ENCODE measurements at regions not wholly inside any gene's neighbourhood (a gene's known extent, or its start where the extent isn't known, plus 50 kb on each side); places are given as distances from the start of the nearest gene placed in this dataset.

- no peaks in the 10 kb centered on the region for H3K9me3 ChIP-seq (ENCODE audit: insufficient read depth, low read length)
- no peak overlapping the region for H3K9ac ChIP-seq (ENCODE audit: insufficient read length, low read depth)
- no peak overlapping the region for H3K4me3 ChIP-seq (ENCODE audit: insufficient read length, low read depth)
- no peak for DNase-seq (ENCODE audit: low read depth, low spot score)
- TF ChIP-seq YY1 (IDR thresholded peaks at IDR 0.05; ENCODE audit: insufficient read depth, insufficient read length): no peak
- TF ChIP-seq SUZ12 (IDR thresholded peaks at IDR 0.05; ENCODE audit: extremely low read depth, insufficient read depth, insufficient read length): no peak
- TF ChIP-seq ZNF274 (IDR thresholded peaks at IDR 0.05; ENCODE audit: low read depth, low read length): no peak
- H3K4me1 ChIP-seq (ENCODE audit: insufficient read depth, insufficient read length): no peaks in the 10 kb centered on the region
- H3K27me3 ChIP-seq (ENCODE audit: insufficient read depth, insufficient read length): no peaks in the 10 kb centered on the region
- no peaks in the 10 kb centered on the region for H3K36me3 ChIP-seq (ENCODE audit: insufficient read depth, insufficient read length, low read length)
Measured at GRCh38 chr6:92371211-92372208, 1047.8 kb downstream of the EPHA7 start.

- no peaks in the 10 kb centered on the region for H3K36me3 ChIP-seq (ENCODE audit: insufficient read depth, insufficient read length, low read length)
- H3K9ac ChIP-seq (ENCODE audit: insufficient read length, low read depth): no peak overlapping the region
- no peaks in the 10 kb centered on the region for H3K4me1 ChIP-seq (ENCODE audit: insufficient read depth, insufficient read length)
- H3K4me3 ChIP-seq (ENCODE audit: insufficient read length, low read depth): no peak overlapping the region
- no peaks in the 10 kb centered on the region for H3K27me3 ChIP-seq (ENCODE audit: insufficient read depth, insufficient read length)
- no peaks in the 10 kb centered on the region for H3K9me3 ChIP-seq (ENCODE audit: insufficient read depth, low read length)
- DNase-seq (ENCODE audit: low read depth, low spot score): no peak
- TF ChIP-seq SUZ12 (IDR thresholded peaks at IDR 0.05; ENCODE audit: extremely low read depth, insufficient read depth, insufficient read length) (no peak), ZNF274 (IDR thresholded peaks at IDR 0.05; ENCODE audit: low read depth, low read length) (no peak), YY1 (IDR thresholded peaks at IDR 0.05; ENCODE audit: insufficient read depth, insufficient read length) (no peak)
Measured at GRCh38 chr6:92369309-92369708, 1050.0 kb downstream of the EPHA7 start.

GRCh38 chr6:92364948-92365541 is 1054.3 kb downstream of the EPHA7 start:
- no peak for DNase-seq (ENCODE audit: low read depth, low spot score)

GRCh38 chr6:92363111-92363510 is 1056.2 kb downstream of the EPHA7 start:
- H3K27me3 ChIP-seq (ENCODE audit: insufficient read depth, insufficient read length): no peaks in the 10 kb centered on the region
- no peaks in the 10 kb centered on the region for H3K36me3 ChIP-seq (ENCODE audit: insufficient read depth, insufficient read length, low read length)
- no peak for TF ChIP-seq SUZ12 (IDR thresholded peaks at IDR 0.05; ENCODE audit: extremely low read depth, insufficient read depth, insufficient read length)
- TF ChIP-seq ZNF274 (IDR thresholded peaks at IDR 0.05; ENCODE audit: low read depth, low read length): no peak
- no peak for TF ChIP-seq YY1 (IDR thresholded peaks at IDR 0.05; ENCODE audit: insufficient read depth, insufficient read length)
- DNase-seq (ENCODE audit: low read depth, low spot score): no peak
- H3K4me1 ChIP-seq (ENCODE audit: insufficient read depth, insufficient read length): no peaks in the 10 kb centered on the region
- no peak overlapping the region for H3K9ac ChIP-seq (ENCODE audit: insufficient read length, low read depth)
- H3K9me3 ChIP-seq (ENCODE audit: insufficient read depth, low read length): no peaks in the 10 kb centered on the region
- no peak overlapping the region for H3K4me3 ChIP-seq (ENCODE audit: insufficient read length, low read depth)

More at GRCh38 chr6:92364948-92365541, 1054.3 kb downstream of the EPHA7 start:
- Histone ChIP-seq H3K36me3 (ENCODE audit: insufficient read depth, insufficient read length, low read length) (no peaks in the 10 kb centered on the region), H3K4me1 (ENCODE audit: insufficient read depth, insufficient read length) (no peaks in the 10 kb centered on the region), H3K4me3 (ENCODE audit: insufficient read length, low read depth) (no peak overlapping the region), H3K27me3 (ENCODE audit: insufficient read depth, insufficient read length) (no peaks in the 10 kb centered on the region), H3K9me3 (ENCODE audit: insufficient read depth, low read length) (no peaks in the 10 kb centered on the region), H3K9ac (ENCODE audit: insufficient read length, low read depth) (no peak overlapping the region)
- TF ChIP-seq YY1 (IDR thresholded peaks at IDR 0.05; ENCODE audit: insufficient read depth, insufficient read length): no peak
- TF ChIP-seq SUZ12 (IDR thresholded peaks at IDR 0.05; ENCODE audit: extremely low read depth, insufficient read depth, insufficient read length): no peak
- TF ChIP-seq ZNF274 (IDR thresholded peaks at IDR 0.05; ENCODE audit: low read depth, low read length): no peak

- DNase-seq (ENCODE audit: low read depth, low spot score): no peak
- Histone ChIP-seq H3K4me3 (ENCODE audit: insufficient read length, low read depth) (no peak overlapping the region), H3K9ac (ENCODE audit: insufficient read length, low read depth) (no peak overlapping the region), H3K9me3 (ENCODE audit: insufficient read depth, low read length) (no peaks in the 10 kb centered on the region), H3K36me3 (ENCODE audit: insufficient read depth, insufficient read length, low read length) (no peaks in the 10 kb centered on the region), H3K4me1 (ENCODE audit: insufficient read depth, insufficient read length) (no peaks in the 10 kb centered on the region), H3K27me3 (ENCODE audit: insufficient read depth, insufficient read length) (no peaks in the 10 kb centered on the region)
- TF ChIP-seq SUZ12 (IDR thresholded peaks at IDR 0.05; ENCODE audit: extremely low read depth, insufficient read depth, insufficient read length): no peak
Measured at GRCh38 chr6:92362404-92362803, 1057.0 kb downstream of the EPHA7 start.

GRCh38 chr6:92361990-92362389 is 1057.4 kb downstream of the EPHA7 start:
- no peak for TF ChIP-seq YY1 (IDR thresholded peaks at IDR 0.05; ENCODE audit: insufficient read depth, insufficient read length)
- TF ChIP-seq ZNF274 (IDR thresholded peaks at IDR 0.05; ENCODE audit: low read depth, low read length): no peak
- no peak for TF ChIP-seq SUZ12 (IDR thresholded peaks at IDR 0.05; ENCODE audit: extremely low read depth, insufficient read depth, insufficient read length)
- Histone ChIP-seq H3K4me3 (ENCODE audit: insufficient read length, low read depth) (no peak overlapping the region), H3K9me3 (ENCODE audit: insufficient read depth, low read length) (no peaks in the 10 kb centered on the region), H3K27me3 (ENCODE audit: insufficient read depth, insufficient read length) (no peaks in the 10 kb centered on the region), H3K9ac (ENCODE audit: insufficient read length, low read depth) (no peak overlapping the region), H3K36me3 (ENCODE audit: insufficient read depth, insufficient read length, low read length) (no peaks in the 10 kb centered on the region), H3K4me1 (ENCODE audit: insufficient read depth, insufficient read length) (no peaks in the 10 kb centered on the region)
- no peak for DNase-seq (ENCODE audit: low read depth, low spot score)

- no peaks in the 10 kb centered on the region for H3K27me3 ChIP-seq (ENCODE audit: insufficient read depth, insufficient read length)
- TF ChIP-seq ZNF274 (IDR thresholded peaks at IDR 0.05; ENCODE audit: low read depth, low read length): no peak
- no peak for TF ChIP-seq SUZ12 (IDR thresholded peaks at IDR 0.05; ENCODE audit: extremely low read depth, insufficient read depth, insufficient read length)
- no peak for TF ChIP-seq YY1 (IDR thresholded peaks at IDR 0.05; ENCODE audit: insufficient read depth, insufficient read length)
- no peaks in the 10 kb centered on the region for H3K4me1 ChIP-seq (ENCODE audit: insufficient read depth, insufficient read length)
- no peak overlapping the region for H3K4me3 ChIP-seq (ENCODE audit: insufficient read length, low read depth)
- no peaks in the 10 kb centered on the region for H3K9me3 ChIP-seq (ENCODE audit: insufficient read depth, low read length)
- H3K36me3 ChIP-seq (ENCODE audit: insufficient read depth, insufficient read length, low read length): no peaks in the 10 kb centered on the region
- no peak overlapping the region for H3K9ac ChIP-seq (ENCODE audit: insufficient read length, low read depth)
- DNase-seq (ENCODE audit: low read depth, low spot score): no peak
Measured at GRCh38 chr6:92354270-92354829, 1065.0 kb downstream of the EPHA7 start.
